OCI-LY1 (cell line): ENCODE measurements at regions not wholly inside any gene's neighbourhood (a gene's known extent, or its start where the extent isn't known, plus 50 kb on each side); places are given as distances from the start of the nearest gene placed in this dataset.

Source experiments
- H2AFZ ChIP-seq: fragments of 200-600 bp; sonication (generic), shearing (Covaris generic); 2 replicates; pipeline ENCODE4 v1.6.0; 2014; ENCODE audit warnings: antibody characterized with exemption, mild to moderate bottlenecking, low read length
- H3F3A ChIP-seq: fragments of 200-600 bp; sonication (generic), shearing (Covaris generic); 2 replicates; pipeline ENCODE4 v1.6.0; 2014; ENCODE audit warnings: mild to moderate bottlenecking, antibody characterized with exemption, low read length, moderate library complexity; ENCODE audit not compliant: insufficient read depth
- H3K27ac ChIP-seq: fragments of 200-600 bp; sonication (generic); 2 replicates; pipeline ENCODE4 v1.5.1; 2014; ENCODE audit warnings: low read length, mixed run types, mild to moderate bottlenecking, low read depth; ENCODE audit not compliant: poor library complexity, severe bottlenecking
- H3K27me3 ChIP-seq: fragments of 200-600 bp; sonication (generic); 2 replicates; pipeline ENCODE4 v1.6.0; 2014; ENCODE audit warnings: antibody characterized with exemption, mild to moderate bottlenecking, low read length, moderate library complexity; ENCODE audit not compliant: insufficient read depth
- H3K36me3 ChIP-seq: fragments of 200-600 bp; sonication (generic); 2 replicates; pipeline ENCODE4 v1.6.1; 2014; ENCODE audit warnings: mild to moderate bottlenecking, antibody characterized with exemption, low read length, moderate library complexity, mixed read lengths; ENCODE audit not compliant: insufficient read depth
- H3K4me1 ChIP-seq: fragments of 200-600 bp; sonication (generic); 2 replicates; pipeline ENCODE4 v1.5.1; 2014; ENCODE audit warnings: mild to moderate bottlenecking, low read length, moderate library complexity; ENCODE audit not compliant: insufficient read depth, severe bottlenecking
- H3K4me2 ChIP-seq: fragments of 200-600 bp; sonication (generic), shearing (Covaris generic); 2 replicates; pipeline ENCODE4 v1.6.1; 2014; ENCODE audit warnings: low read length
- H3K4me3 ChIP-seq: fragments of 200-600 bp; sonication (generic); 2 replicates; pipeline ENCODE4 v1.5.1; 2014; ENCODE audit warnings: low read length, low read depth, mild to moderate bottlenecking, mixed read lengths; ENCODE audit not compliant: poor library complexity, severe bottlenecking
- H3K79me2 ChIP-seq: fragments of 200-600 bp; shearing (Covaris generic); 2 replicates; pipeline ENCODE4 v1.6.1; 2016; ENCODE audit warnings: mixed run types, low read length, mixed read lengths; ENCODE audit not compliant: insufficient read depth
- H3K9ac ChIP-seq: fragments of 200-600 bp; sonication (generic), shearing (Covaris generic); 2 replicates; pipeline ENCODE4 v1.6.1; 2014; ENCODE audit warnings: mild to moderate bottlenecking, low read length, mixed read lengths
- H3K9me2 ChIP-seq: fragments of 200-600 bp; sonication (generic), shearing (Covaris generic); 2 replicates; pipeline ENCODE4 v1.6.1; 2014; ENCODE audit warnings: low read depth, mild to moderate bottlenecking, low read length, mixed read lengths
- H3K9me3 ChIP-seq: fragments of 200-600 bp; shearing (Covaris generic); 2 replicates; pipeline ENCODE4 v1.6.1; 2014; ENCODE audit warnings: low read length, mixed read lengths
- H4K20me1 ChIP-seq: fragments of 200-600 bp; sonication (generic), shearing (Covaris generic); 2 replicates; pipeline ENCODE4 v1.6.0; 2016; ENCODE audit warnings: mild to moderate bottlenecking, low read length; ENCODE audit not compliant: insufficient read depth
- CTCF ChIP-seq: fragments of 200-600 bp; sonication (generic), shearing (Covaris generic); IDR thresholded peaks from 2 replicates; pipeline ENCODE4 v1.5.1; 2017; ENCODE audit warnings: mild to moderate bottlenecking, antibody characterized with exemption, low read length, moderate library complexity, mixed read lengths
- EZH2 ChIP-seq: fragments of 200-600 bp; sonication (generic), shearing (Covaris generic); IDR thresholded peaks from 2 replicates; pipeline ENCODE4 v1.8.0; 2017; ENCODE audit warnings: borderline replicate concordance, mixed run types, mild to moderate bottlenecking, antibody characterized with exemption, low read length, moderate library complexity, mixed read lengths

GRCh38 chr4:4783847-4784246, 75.6 kb upstream of the MSX1 start:
- Histone ChIP-seq H3K36me3 (no peaks in the 10 kb centered on the region; the same call in 1 of the 2 replicates), H3K9ac (no peak overlapping the region), H3K9me2 (no peaks in the 10 kb centered on the region), H3K4me1 (no peaks in the 10 kb centered on the region), H3K27ac (no peak overlapping the region), H4K20me1 (no peaks in the 10 kb centered on the region), H3K9me3 (no peaks in the 10 kb centered on the region), H3K4me3 (no peak overlapping the region), H3K27me3 (no peaks in the 10 kb centered on the region), H2AFZ (no peak overlapping the region), H3F3A (no peaks in the 10 kb centered on the region), H3K4me2 (no peak overlapping the region), H3K79me2 (no peaks in the 10 kb centered on the region)
- TF ChIP-seq CTCF: no peak
- no peak for TF ChIP-seq EZH2

GRCh38 chr4:4782969-4783368, 76.5 kb upstream of the MSX1 start:
- Histone ChIP-seq H4K20me1 (no peaks in the 10 kb centered on the region), H3K4me2 (no peak overlapping the region), H3K9me3 (no peaks in the 10 kb centered on the region), H3K9me2 (no peaks in the 10 kb centered on the region), H3K79me2 (no peaks in the 10 kb centered on the region), H3K4me1 (no peaks in the 10 kb centered on the region), H3K36me3 (no peaks in the 10 kb centered on the region; the same call in 1 of the 2 replicates), H3K9ac (no peak overlapping the region), H3K4me3 (no peak overlapping the region), H3F3A (no peaks in the 10 kb centered on the region), H3K27me3 (no peaks in the 10 kb centered on the region), H3K27ac (no peak overlapping the region), H2AFZ (no peak overlapping the region)
- TF ChIP-seq CTCF (no peak), EZH2 (no peak)

GRCh38 chr4:4781936-4782707, 77.3 kb upstream of the MSX1 start:
- Histone ChIP-seq H3K27ac (no peak overlapping the region), H3K4me3 (no peak overlapping the region)

More at GRCh38 chr4:4781936-4782707, 77.3 kb upstream of the MSX1 start:
- H3F3A ChIP-seq: no peaks in the 10 kb centered on the region
- no peak overlapping the region for H2AFZ ChIP-seq
- H4K20me1 ChIP-seq: no peaks in the 10 kb centered on the region
- no peak overlapping the region for H3K9ac ChIP-seq
- H3K9me2 ChIP-seq: no peaks in the 10 kb centered on the region
- H3K79me2 ChIP-seq: no peaks in the 10 kb centered on the region
- H3K4me1 ChIP-seq: no peaks in the 10 kb centered on the region
- no peaks in the 10 kb centered on the region; the same call in 1 of the 2 replicates for H3K36me3 ChIP-seq
- TF ChIP-seq CTCF (no peak), EZH2 (no peak)
- H3K9me3 ChIP-seq: no peaks in the 10 kb centered on the region
- H3K27me3 ChIP-seq: no peaks in the 10 kb centered on the region
- H3K4me2 ChIP-seq: no peak overlapping the region
